Testis (tissue), 2 donors: ENCODE measurements at regions not wholly inside any gene's neighbourhood (a gene's known extent, or its start where the extent isn't known, plus 50 kb on each side); places are given as distances from the start of the nearest gene placed in this dataset.

Experiments used
- DNase-seq: peaks from one replicate; pipeline ENCODE4 v3.0.0-alpha.2; 2019
- H3K27ac ChIP-seq, 2 donors: fragments of 200-600 bp; sonication (generic); one replicate each; pipeline ENCODE4 v1.5.1; 2019
- H3K27me3 ChIP-seq: fragments of 200-600 bp; sonication (generic); one replicate; pipeline ENCODE4 v1.5.1; 2019
- H3K36me3 ChIP-seq: fragments of 200-600 bp; sonication (generic); one replicate; pipeline ENCODE4 v1.5.1; 2017; ENCODE audit warnings: low read depth; ENCODE audit errors: missing control alignments
- H3K4me1 ChIP-seq: fragments of 200-600 bp; sonication (generic); one replicate; pipeline ENCODE4 v1.5.1; 2019
- H3K4me3 ChIP-seq, 2 donors: fragments of 200-600 bp; sonication (generic); one replicate each; pipeline ENCODE4 v1.5.1; 2017 to 2019
- H3K9me3 ChIP-seq: fragments of 200-600 bp; sonication (generic); one replicate; pipeline ENCODE4 v1.5.1; 2017
- POLR2A ChIP-seq: fragments of 450-650 bp; IDR thresholded peaks from one replicate; pipeline ENCODE4 v1.6.1; 2017; ENCODE audit warnings: antibody characterized with exemption, mild to moderate bottlenecking, moderate library complexity
- WGBS, 2 donors: methylation state at CpG; one replicate each; pipeline ENCODE4 v1.1.5; 2018; 5-methylcytosine and 5-hydroxymethylcytosine counted together
- intact Hi-C: fragments of 100-400 bp; cut with DNase I; formaldehyde crosslinking; loops from one replicate; pipeline ENCODE4 v1.15.1; 2023; ENCODE audit warnings: low total_unique reads
- TF ChIP-seq, protein P1 (sequence below), 3 experiments: fragments of 450-650 bp in 2 of 3; fragments of 200-600 bp in 1 of 3; sonication (generic) in 1 of 3; IDR thresholded peaks; one replicate each; pipeline ENCODE4 v1.5.1; 2016 to 2019; ENCODE audit warnings: antibody characterized with exemption in 3 of 3, mild to moderate bottlenecking in 2 of 3, moderate library complexity in 1 of 3

- H3K9me3 ChIP-seq: no peaks in the 10 kb centered on the region
- 94% methylated on average over 6 of the region's 6 CpGs for WGBS, 2 donors
- H3K27ac ChIP-seq: no peak overlapping the region
- intact Hi-C loops: no loop called here
- H3K27me3 ChIP-seq: no peaks in the 10 kb centered on the region
- no peaks in the 10 kb centered on the region for H3K4me1 ChIP-seq
- no peak for TF ChIP-seq POLR2A
- TF ChIP-seq, protein P1, sequence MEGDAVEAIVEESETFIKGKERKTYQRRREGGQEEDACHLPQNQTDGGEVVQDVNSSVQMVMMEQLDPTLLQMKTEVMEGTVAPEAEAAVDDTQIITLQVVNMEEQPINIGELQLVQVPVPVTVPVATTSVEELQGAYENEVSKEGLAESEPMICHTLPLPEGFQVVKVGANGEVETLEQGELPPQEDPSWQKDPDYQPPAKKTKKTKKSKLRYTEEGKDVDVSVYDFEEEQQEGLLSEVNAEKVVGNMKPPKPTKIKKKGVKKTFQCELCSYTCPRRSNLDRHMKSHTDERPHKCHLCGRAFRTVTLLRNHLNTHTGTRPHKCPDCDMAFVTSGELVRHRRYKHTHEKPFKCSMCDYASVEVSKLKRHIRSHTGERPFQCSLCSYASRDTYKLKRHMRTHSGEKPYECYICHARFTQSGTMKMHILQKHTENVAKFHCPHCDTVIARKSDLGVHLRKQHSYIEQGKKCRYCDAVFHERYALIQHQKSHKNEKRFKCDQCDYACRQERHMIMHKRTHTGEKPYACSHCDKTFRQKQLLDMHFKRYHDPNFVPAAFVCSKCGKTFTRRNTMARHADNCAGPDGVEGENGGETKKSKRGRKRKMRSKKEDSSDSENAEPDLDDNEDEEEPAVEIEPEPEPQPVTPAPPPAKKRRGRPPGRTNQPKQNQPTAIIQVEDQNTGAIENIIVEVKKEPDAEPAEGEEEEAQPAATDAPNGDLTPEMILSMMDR (IDR thresholded peaks at IDR 0.05): no peak
- no peak overlapping the region for H3K4me3 ChIP-seq
- no peaks in the 10 kb centered on the region for H3K36me3 ChIP-seq
- no peak for DNase-seq
Measured at GRCh38 chr17:59470624-59471297, 94.6 kb upstream of the DHX40 start.

DNA sequence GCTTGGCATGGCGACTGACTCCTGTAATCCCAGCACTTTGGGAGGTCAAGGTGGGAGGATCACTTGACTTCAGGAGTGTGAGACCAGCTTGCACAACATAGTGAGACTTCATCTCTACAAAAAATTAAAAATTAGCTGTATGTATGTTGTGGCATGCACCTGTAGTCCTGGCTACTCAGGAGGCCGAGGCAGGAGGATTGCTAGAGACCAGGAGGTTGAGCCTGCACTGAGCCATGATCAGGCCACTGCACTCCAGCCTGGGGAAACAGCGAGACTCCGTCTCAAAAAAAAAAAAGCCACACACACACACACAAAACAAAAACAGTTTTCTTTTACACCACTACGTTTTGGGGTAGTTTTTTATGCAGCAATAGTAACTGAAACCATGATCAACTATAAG lies 89.0 kb upstream of the DHX40 start:
- intact Hi-C loops: no loop called here
- peak; percentile 2 for DNase-seq
- H3K36me3 ChIP-seq: no peaks in the 10 kb centered on the region
- H3K27me3 ChIP-seq: no peaks in the 10 kb centered on the region
- H3K4me1 ChIP-seq: no peaks in the 10 kb centered on the region
- WGBS, 2 donors: 88 to 89% methylated on average over 5 of the region's 5 CpGs
- H3K4me3 ChIP-seq: no peak overlapping the region
- H3K27ac ChIP-seq: no peak overlapping the region
- TF ChIP-seq, protein P1 (IDR thresholded peaks at IDR 0.05): no peak
- TF ChIP-seq POLR2A: no peak
- H3K9me3 ChIP-seq: no peaks in the 10 kb centered on the region

DNA sequence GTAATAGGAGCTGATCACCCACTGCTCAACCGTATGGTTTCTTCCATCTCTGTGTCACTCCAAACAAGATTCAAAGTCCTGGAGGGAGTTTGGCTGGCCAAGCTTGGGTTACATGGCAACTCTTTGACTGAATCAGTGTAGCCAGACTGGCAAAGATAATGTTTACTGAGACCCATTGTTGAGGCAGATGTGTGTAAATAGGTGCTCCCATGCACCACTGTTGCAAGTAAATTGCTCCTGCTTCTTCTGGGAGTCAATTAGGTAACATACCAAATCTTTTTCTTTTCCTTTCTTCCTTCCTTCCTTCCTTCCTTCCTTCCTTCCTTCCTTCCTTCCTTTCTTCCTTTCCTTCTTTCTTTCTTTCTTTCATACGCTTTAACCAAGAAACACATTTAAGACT lies 86.3 kb upstream of the DHX40 start:
- H3K9me3 ChIP-seq: no peaks in the 10 kb centered on the region
- no peak overlapping the region for H3K4me3 ChIP-seq
- H3K27me3 ChIP-seq: no peaks in the 10 kb centered on the region
- DNase-seq: no peak
- H3K36me3 ChIP-seq: no peaks in the 10 kb centered on the region
- intact Hi-C loops: no loop called here
- H3K27ac ChIP-seq: no peak overlapping the region
- TF ChIP-seq, protein P1 (IDR thresholded peaks at IDR 0.05): no peak
- no peak for TF ChIP-seq POLR2A
- no peaks in the 10 kb centered on the region for H3K4me1 ChIP-seq
- WGBS, 2 donors: 89 to 91% methylated on average over 2 of the region's 2 CpGs

DNA sequence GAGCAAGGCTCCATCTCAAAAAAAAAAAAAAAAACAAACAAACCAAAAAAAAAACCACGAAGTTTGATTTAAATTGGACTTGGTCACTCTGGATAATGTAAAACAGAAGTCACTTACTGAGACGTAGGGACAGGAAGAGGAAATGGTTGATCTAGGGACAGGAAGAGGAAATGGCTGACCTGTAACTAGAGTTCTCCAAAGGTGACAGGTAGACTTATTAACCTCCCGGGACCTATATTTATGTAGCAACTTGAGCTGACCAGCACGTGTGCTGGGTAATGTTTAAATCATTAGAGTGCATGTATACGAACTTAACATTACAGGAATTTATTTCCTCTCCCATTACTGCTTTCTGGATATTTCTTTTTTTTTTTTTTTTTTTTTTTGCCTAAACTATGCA lies 81.5 kb upstream of the DHX40 start:
- Histone ChIP-seq H3K4me1 (no peaks in the 10 kb centered on the region), H3K27me3 (no peaks in the 10 kb centered on the region), H3K36me3 (no peaks in the 10 kb centered on the region), H3K4me3 (no peak overlapping the region), H3K9me3 (no peaks in the 10 kb centered on the region), H3K27ac (no peak overlapping the region)
- no peak for TF ChIP-seq POLR2A
- TF ChIP-seq, protein P1 (IDR thresholded peaks at IDR 0.05): no peak
- 62 to 65% methylated on average over 5 of the region's 5 CpGs for WGBS, 2 donors
- intact Hi-C loops: no loop called here
- no peak for DNase-seq

- Histone ChIP-seq H3K4me1 (no peaks in the 10 kb centered on the region), H3K4me3 (no peak overlapping the region), H3K27ac (no peak overlapping the region), H3K36me3 (no peaks in the 10 kb centered on the region), H3K9me3 (no peaks in the 10 kb centered on the region), H3K27me3 (no peaks in the 10 kb centered on the region)
- DNase-seq: no peak
- 66 to 68% methylated on average over 3 of the region's 3 CpGs for WGBS, 2 donors
- intact Hi-C loops: no loop called here
- no peak for TF ChIP-seq POLR2A
- TF ChIP-seq, protein P1 (IDR thresholded peaks at IDR 0.05): no peak
Measured at GRCh38 chr17:59485015-59485414, 80.4 kb upstream of the DHX40 start.
